ENCODE measurements at regions not wholly inside any gene's neighbourhood (a gene's known extent, or its start where the extent isn't known, plus 50 kb on each side); places are given as distances from the start of the nearest gene placed in this dataset.

GRCh38 chr9:113781381-113781780 lies 94.7 kb upstream of the ZNF618 start:
- Histone ChIP-seq H3K27ac (no peak overlapping the region), H3K4me1 (no peaks in the 10 kb centered on the region), H3K4me3 (no peak overlapping the region), H3K27me3 (peaks cover 8% of the 10 kb centered on the region), H3K9me3 (no peaks in the 10 kb centered on the region), H3K36me3 (no peaks in the 10 kb centered on the region)
- WGBS, 2 donors (ENCODE audit: low coverage in 1 of 2) = 100% methylated on average over 2 of the region's 2 CpGs; no CpG with 5 or more reads in 1 of the 2 donors
- TF ChIP-seq EP300 (IDR thresholded peaks at IDR 0.05) = no peak
- no peak for TF ChIP-seq POLR2AphosphoS5 (IDR thresholded peaks at IDR 0.05)
- TF ChIP-seq POLR2A (IDR thresholded peaks at IDR 0.05) = no peak
- TF ChIP-seq CTCF (IDR thresholded peaks at IDR 0.05) = no peak
- ATAC-seq = no peak

- Histone ChIP-seq H3K9me3 (no peaks in the 10 kb centered on the region), H3K4me1 (no peaks in the 10 kb centered on the region), H3K4me3 (no peak overlapping the region), H3K27me3 (peaks cover 8% of the 10 kb centered on the region), H3K27ac (no peak overlapping the region), H3K36me3 (no peaks in the 10 kb centered on the region)
- TF ChIP-seq POLR2AphosphoS5 (IDR thresholded peaks at IDR 0.05) (no peak), CTCF (IDR thresholded peaks at IDR 0.05) (no peak), EP300 (IDR thresholded peaks at IDR 0.05) (no peak), POLR2A (IDR thresholded peaks at IDR 0.05) (no peak)
- no peak for ATAC-seq
- whole genome bisulfite sequencing, 2 donors (ENCODE audit: low coverage in 1 of 2) = 63% methylated on average over 6 of the region's 7 CpGs; no CpG with 5 or more reads in 1 of the 2 donors
Measured at GRCh38 chr9:113781896-113782295, 94.2 kb upstream of the ZNF618 start.

- TF ChIP-seq POLR2A (IDR thresholded peaks at IDR 0.05) (no peak), CTCF (IDR thresholded peaks at IDR 0.05) (no peak), EP300 (IDR thresholded peaks at IDR 0.05) (no peak), POLR2AphosphoS5 (IDR thresholded peaks at IDR 0.05) (no peak)
- no peak for ATAC-seq
- H3K36me3 ChIP-seq = no peaks in the 10 kb centered on the region
- H3K27ac ChIP-seq = no peak overlapping the region
- no peaks in the 10 kb centered on the region for H3K9me3 ChIP-seq
- peaks cover 4% of the 10 kb centered on the region for H3K27me3 ChIP-seq
- H3K4me1 ChIP-seq = no peaks in the 10 kb centered on the region
- no peak overlapping the region for H3K4me3 ChIP-seq
- 86 to 93% methylated on average over 2 of the region's 2 CpGs for WGBS, 2 donors (ENCODE audit: low coverage in 1 of 2)
Measured at GRCh38 chr9:113783475-113783874, 92.6 kb upstream of the ZNF618 start.

- WGBS, 2 donors (ENCODE audit: low coverage in 1 of 2) = 78 to 95% methylated on average over 4 to 6 of the region's 6 CpGs
- no peak for ATAC-seq
- Histone ChIP-seq H3K27me3 (peaks cover 4% of the 10 kb centered on the region), H3K9me3 (no peaks in the 10 kb centered on the region), H3K4me1 (no peaks in the 10 kb centered on the region), H3K4me3 (no peak overlapping the region), H3K36me3 (no peaks in the 10 kb centered on the region), H3K27ac (no peak overlapping the region)
- TF ChIP-seq POLR2AphosphoS5 (IDR thresholded peaks at IDR 0.05) = no peak
- no peak for TF ChIP-seq CTCF (IDR thresholded peaks at IDR 0.05)
- no peak for TF ChIP-seq EP300 (IDR thresholded peaks at IDR 0.05)
- no peak for TF ChIP-seq POLR2A (IDR thresholded peaks at IDR 0.05)
Measured at GRCh38 chr9:113785334-113785733, 90.8 kb upstream of the ZNF618 start.

GRCh38 chr9:113786071-113786470 lies 90.0 kb upstream of the ZNF618 start:
- ATAC-seq = no peak
- no peaks in the 10 kb centered on the region for H3K9me3 ChIP-seq
- 57 to 73% methylated on average over 3 to 4 of the region's 4 CpGs for WGBS, 2 donors (ENCODE audit: low coverage in 1 of 2)
- H3K36me3 ChIP-seq = no peaks in the 10 kb centered on the region
- peaks cover 4% of the 10 kb centered on the region for H3K27me3 ChIP-seq
- H3K27ac ChIP-seq = no peak overlapping the region
- TF ChIP-seq CTCF (IDR thresholded peaks at IDR 0.05) (no peak), POLR2A (IDR thresholded peaks at IDR 0.05) (no peak), POLR2AphosphoS5 (IDR thresholded peaks at IDR 0.05) (no peak), EP300 (IDR thresholded peaks at IDR 0.05) (no peak)
- H3K4me3 ChIP-seq = no peak overlapping the region
- no peaks in the 10 kb centered on the region for H3K4me1 ChIP-seq
